A549 (cell line): ENCODE measurements at regions not wholly inside any gene's neighbourhood (a gene's known extent, or its start where the extent isn't known, plus 50 kb on each side); places are given as distances from the start of the nearest gene placed in this dataset.

Experiments
- ATAC-seq, 2 experiments: fragments of 200-7000 bp in 1 of 2; fragments of >200 bp in 1 of 2; cut with Nextera tagmentation in 1 of 2; cut with Tn5 transposase in 1 of 2; 3 replicates each; pipeline versions ENCODE4 v1.8.0 to v1.9.1; 2018 to 2020; ENCODE audit warnings: mild to moderate bottlenecking in 1 of 2, moderate library complexity in 1 of 2
- CTCF ChIA-PET: fragments of 300-600 bp; sonication (Branson Sonifier 250); formaldehyde crosslinking; extraction: SDS; loops from one replicate; lab custom pipeline; 2021; ENCODE audit warnings: antibody characterized with exemption, inconsistent platforms; lab: Yijun Ruan, JAX
- POLR2A ChIA-PET: fragments of 350-600 bp; formaldehyde crosslinking; extraction: SDS; loops from one replicate; lab custom pipeline; 2021; ENCODE audit warnings: antibody characterized with exemption, inconsistent platforms; lab: Yijun Ruan, JAX
- DNase-seq, 2 experiments: peaks; one replicate each; pipeline versions ENCODE4 v3.0.0 to v3.0.0-alpha.2; 2011 to 2016; ENCODE audit warnings: low read depth in 1 of 2, low spot score in 1 of 2
- FAIRE-seq: peaks from 2 replicates; lab custom pipeline; 2011; peaks lifted over from hg19 to GRCh38; lab: Jason Lieb, UNC
- H3K27ac ChIP-seq, 2 experiments: fragments of >200 bp; sonication (Bioruptor Twin); formaldehyde crosslinking; 3 replicates each; pipeline ENCODE4 v1.5.1; 2016 to 2017
- H3K4me1 ChIP-seq: fragments of >200 bp; sonication (Bioruptor Twin); formaldehyde crosslinking; 3 replicates; pipeline ENCODE4 v1.6.1; 2016
- H3K4me2 ChIP-seq: fragments of >200 bp; sonication (Bioruptor Twin); formaldehyde crosslinking; 3 replicates; pipeline ENCODE4 v1.6.1; 2016
- H3K4me3 ChIP-seq: fragments of >200 bp; sonication (Bioruptor Twin); formaldehyde crosslinking; 3 replicates; pipeline ENCODE4 v1.5.1; 2016
- H3K9me3 ChIP-seq: fragments of >200 bp; sonication (Bioruptor Twin); formaldehyde crosslinking; 3 replicates; pipeline ENCODE4 v1.6.1; 2016
- BCL3 ChIP-seq: fragments of >200 bp; sonication (Bioruptor Twin); formaldehyde crosslinking; IDR thresholded peaks from 3 replicates; pipeline ENCODE4 v1.6.1; 2016
- CBX8 ChIP-seq: fragments of 200-600 bp; sonication (generic); IDR thresholded peaks from 2 replicates; pipeline ENCODE4 v1.6.1; 2016
- CHD2 ChIP-seq: fragments of 150-350 bp; IDR thresholded peaks from 2 replicates; pipeline ENCODE4 v1.6.1; 2014; ENCODE audit warnings: low read length; ENCODE audit not compliant: partially characterized antibody
- CHD4 ChIP-seq: fragments of 200-600 bp; sonication (generic); IDR thresholded peaks from 2 replicates; pipeline ENCODE4 v1.6.1; 2016; ENCODE audit warnings: antibody characterized with exemption, mild to moderate bottlenecking, borderline replicate concordance
- EP300 ChIP-seq, 2 experiments: fragments of >200 bp; sonication (Bioruptor Twin); formaldehyde crosslinking; IDR thresholded peaks; 2 replicates in 1 of 2; 3 replicates in 1 of 2; pipeline ENCODE4 v1.6.1; 2016 to 2017
- FOSB ChIP-seq: fragments of 250-450 bp; sonication (Bioruptor Pico); IDR thresholded peaks from 2 replicates; pipeline ENCODE4 v1.5.0; 2020; ENCODE audit warnings: mild to moderate bottlenecking, moderate library complexity
- FOXS1 ChIP-seq: fragments of 250-450 bp; sonication (Bioruptor Pico); IDR thresholded peaks from 2 replicates; pipeline ENCODE4 v1.5.0; 2020; ENCODE audit warnings: mild to moderate bottlenecking, moderate library complexity
- HDAC2 ChIP-seq: fragments of 200-600 bp; sonication (generic); IDR thresholded peaks from 2 replicates; pipeline ENCODE4 v1.6.1; 2016
- HEYL ChIP-seq: fragments of 250-450 bp; sonication (Bioruptor Pico); IDR thresholded peaks from 2 replicates; pipeline ENCODE4 v1.8.0; 2021; ENCODE audit warnings: mild to moderate bottlenecking, moderate library complexity
- HMGXB4 ChIP-seq: fragments of 250-450 bp; sonication (Bioruptor Pico); IDR thresholded peaks from 2 replicates; pipeline ENCODE4 v1.5.0; 2021; ENCODE audit warnings: mild to moderate bottlenecking, moderate library complexity, borderline replicate concordance
- HOXA7 ChIP-seq: fragments of 250-450 bp; sonication (Bioruptor Pico); IDR thresholded peaks from 2 replicates; pipeline ENCODE4 v1.5.0; 2020; ENCODE audit warnings: mild to moderate bottlenecking, moderate library complexity
- HOXB13 ChIP-seq: fragments of 250-450 bp; sonication (Bioruptor Pico); IDR thresholded peaks from 2 replicates; pipeline ENCODE4 v1.5.0; 2020; ENCODE audit warnings: low read depth, mild to moderate bottlenecking, moderate library complexity
- HOXB5 ChIP-seq: fragments of 250-450 bp; sonication (Bioruptor Pico); IDR thresholded peaks from 2 replicates; pipeline ENCODE4 v1.5.0; 2020; ENCODE audit warnings: mild to moderate bottlenecking, moderate library complexity
- KDM1A ChIP-seq: fragments of 200-600 bp; sonication (generic); IDR thresholded peaks from 2 replicates; pipeline ENCODE4 v1.6.1; 2016; ENCODE audit warnings: low read depth, mild to moderate bottlenecking
- KDM5A ChIP-seq: fragments of 200-600 bp; sonication (generic); IDR thresholded peaks from 2 replicates; pipeline ENCODE4 v1.6.1; 2016; ENCODE audit warnings: antibody characterized with exemption, mild to moderate bottlenecking
- MAFK ChIP-seq: fragments of 450-650 bp; IDR thresholded peaks from 2 replicates; pipeline ENCODE4 v1.6.1; 2014; ENCODE audit not compliant: partially characterized antibody
- NPAS2 ChIP-seq: fragments of 250-450 bp; sonication (Bioruptor Pico); IDR thresholded peaks from 2 replicates; pipeline ENCODE4 v1.8.0; 2022; ENCODE audit warnings: mild to moderate bottlenecking, moderate library complexity, borderline replicate concordance
- NR3C1 ChIP-seq: fragments of >200 bp; sonication (Bioruptor Twin); formaldehyde crosslinking; IDR thresholded peaks from 3 replicates; pipeline ENCODE4 v1.6.1; 2017
- PHF8 ChIP-seq: fragments of 200-600 bp; sonication (generic); IDR thresholded peaks from 2 replicates; pipeline ENCODE4 v1.6.1; 2016; ENCODE audit warnings: low read depth, mild to moderate bottlenecking, antibody characterized with exemption, moderate library complexity, borderline replicate concordance
- POLR2A ChIP-seq: IDR thresholded peaks from 2 replicates; pipeline ENCODE4 v1.6.1; 2012; ENCODE audit warnings: mild to moderate bottlenecking, low read length
- RARB ChIP-seq: fragments of 250-450 bp; sonication (Bioruptor Pico); IDR thresholded peaks from 2 replicates; pipeline ENCODE4 v1.8.0; 2021; ENCODE audit warnings: mild to moderate bottlenecking, moderate library complexity
- REST ChIP-seq: fragments of 200-600 bp; sonication (generic); IDR thresholded peaks from 2 replicates; pipeline ENCODE4 v1.6.1; 2016; ENCODE audit warnings: antibody characterized with exemption, mild to moderate bottlenecking, moderate library complexity
- RNF2 ChIP-seq: fragments of 200-600 bp; sonication (generic); IDR thresholded peaks from 2 replicates; pipeline ENCODE4 v1.6.1; 2016; ENCODE audit warnings: low read depth, mild to moderate bottlenecking, antibody characterized with exemption, moderate library complexity, borderline replicate concordance
- SREBF2 ChIP-seq: fragments of 450-650 bp; IDR thresholded peaks from 2 replicates; pipeline ENCODE4 v1.6.1; 2014; ENCODE audit warnings: mild to moderate bottlenecking, moderate library complexity
- TFCP2L1 ChIP-seq: fragments of 250-450 bp; sonication (Bioruptor Pico); IDR thresholded peaks from 2 replicates; pipeline ENCODE4 v1.5.0; 2021; ENCODE audit warnings: mild to moderate bottlenecking
- USF2 ChIP-seq: fragments of 450-650 bp; IDR thresholded peaks from 2 replicates; pipeline ENCODE4 v1.6.1; 2014; ENCODE audit warnings: antibody characterized with exemption
- ZNF302 ChIP-seq: fragments of 250-450 bp; sonication (Bioruptor Pico); IDR thresholded peaks from 2 replicates; pipeline ENCODE4 v1.9.0; 2021; ENCODE audit warnings: inconsistent platforms, mild to moderate bottlenecking, moderate library complexity
- WGBS: methylation state at CpG from one replicate; pipeline ENCODE4 v1.1.6; 2017; ENCODE audit errors: missing lambda C conversion rate; 5-methylcytosine and 5-hydroxymethylcytosine counted together
- TF ChIP-seq, protein P1 (sequence below): fragments of 150-350 bp; IDR thresholded peaks from 2 replicates; pipeline ENCODE4 v1.6.1; 2014; ENCODE audit warnings: low read depth, mild to moderate bottlenecking, low read length
- TF ChIP-seq, protein P2 (sequence below): IDR thresholded peaks from 2 replicates; pipeline ENCODE4 v1.6.1; 2012
- TF ChIP-seq, protein P3 (sequence below): IDR thresholded peaks from 2 replicates; pipeline ENCODE4 v1.6.1; 2012; ENCODE audit warnings: low read depth, borderline replicate concordance

DNA sequence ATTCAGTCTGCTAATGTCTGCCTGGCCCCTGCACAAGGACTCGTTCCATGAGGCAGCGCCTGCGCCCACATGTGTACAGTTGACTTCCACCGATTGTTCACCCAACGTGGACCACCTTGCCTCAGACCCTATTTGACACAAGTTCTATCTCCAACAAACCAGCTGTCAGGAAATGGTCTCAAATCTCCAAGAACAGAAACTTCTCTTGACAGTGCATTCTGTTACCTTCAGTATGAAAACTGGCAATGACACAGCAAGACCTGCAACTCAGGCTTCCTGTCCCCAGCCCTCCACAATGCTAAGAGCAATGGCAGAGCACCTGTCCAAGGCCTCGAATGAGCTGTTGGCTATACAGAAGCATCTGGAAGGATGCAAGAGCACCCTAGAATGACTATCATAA, 102.3 kb upstream of the CLDN14 start:
- CTCF ChIA-PET, result no interaction called here
- peaks cover 4% of the 10 kb centered on the region for H3K4me1 ChIP-seq
- no peak overlapping the region for H3K4me3 ChIP-seq
- no peak for FAIRE-seq
- TF ChIP-seq RNF2, result no peak
- TF ChIP-seq ZNF302, result no peak
- TF ChIP-seq, protein P1, sequence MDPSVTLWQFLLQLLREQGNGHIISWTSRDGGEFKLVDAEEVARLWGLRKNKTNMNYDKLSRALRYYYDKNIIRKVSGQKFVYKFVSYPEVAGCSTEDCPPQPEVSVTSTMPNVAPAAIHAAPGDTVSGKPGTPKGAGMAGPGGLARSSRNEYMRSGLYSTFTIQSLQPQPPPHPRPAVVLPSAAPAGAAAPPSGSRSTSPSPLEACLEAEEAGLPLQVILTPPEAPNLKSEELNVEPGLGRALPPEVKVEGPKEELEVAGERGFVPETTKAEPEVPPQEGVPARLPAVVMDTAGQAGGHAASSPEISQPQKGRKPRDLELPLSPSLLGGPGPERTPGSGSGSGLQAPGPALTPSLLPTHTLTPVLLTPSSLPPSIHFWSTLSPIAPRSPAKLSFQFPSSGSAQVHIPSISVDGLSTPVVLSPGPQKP, result no peak
- no peak for TF ChIP-seq KDM5A
- TF ChIP-seq RARB, result no peak
- TF ChIP-seq TFCP2L1 (CRISPR knock-in tag), result no peak
- TF ChIP-seq HOXB5 (CRISPR knock-in tag), result no peak
- no peak for TF ChIP-seq HOXB13
- TF ChIP-seq, protein P2, sequence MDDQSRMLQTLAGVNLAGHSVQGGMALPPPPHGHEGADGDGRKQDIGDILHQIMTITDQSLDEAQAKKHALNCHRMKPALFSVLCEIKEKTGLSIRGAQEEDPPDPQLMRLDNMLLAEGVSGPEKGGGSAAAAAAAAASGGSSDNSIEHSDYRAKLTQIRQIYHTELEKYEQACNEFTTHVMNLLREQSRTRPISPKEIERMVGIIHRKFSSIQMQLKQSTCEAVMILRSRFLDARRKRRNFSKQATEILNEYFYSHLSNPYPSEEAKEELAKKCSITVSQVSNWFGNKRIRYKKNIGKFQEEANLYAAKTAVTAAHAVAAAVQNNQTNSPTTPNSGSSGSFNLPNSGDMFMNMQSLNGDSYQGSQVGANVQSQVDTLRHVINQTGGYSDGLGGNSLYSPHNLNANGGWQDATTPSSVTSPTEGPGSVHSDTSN, result no peak
- TF ChIP-seq NR3C1, result no peak
- no peak for TF ChIP-seq FOXS1 (CRISPR knock-in tag)
- no peak for DNase-seq
- no peak overlapping the region for H3K4me2 ChIP-seq
- 69% methylated on average over 6 of the region's 6 CpGs for WGBS
- H3K27ac ChIP-seq, result no peak overlapping the region
- POLR2A ChIA-PET, result no interaction called here
- H3K9me3 ChIP-seq, result no peaks in the 10 kb centered on the region
- ATAC-seq, result no peak

GRCh38 chr21:36583591-36583990, 103.7 kb upstream of the CLDN14 start:
- ATAC-seq, result no peak
- 34% methylated on average over 3 of the region's 5 CpGs for WGBS
- ChIA-PET POLR2A (no interaction called here), CTCF (no interaction called here)
- Histone ChIP-seq H3K4me2 (no peak overlapping the region), H3K27ac (no peak overlapping the region), H3K4me3 (no peak overlapping the region), H3K4me1 (peaks cover 10% of the 10 kb centered on the region), H3K9me3 (no peaks in the 10 kb centered on the region)
- no peak for FAIRE-seq
- no peak for DNase-seq
- TF ChIP-seq HEYL (CRISPR knock-in tag), result no peak
- no peak for TF ChIP-seq MAFK
- no peak for TF ChIP-seq TFCP2L1 (CRISPR knock-in tag)
- no peak for TF ChIP-seq HOXA7 (CRISPR knock-in tag)
- no peak for TF ChIP-seq CBX8
- TF ChIP-seq CHD4, result no peak
- no peak for TF ChIP-seq CHD2
- TF ChIP-seq SREBF2, result no peak
- no peak for TF ChIP-seq NPAS2 (CRISPR knock-in tag)
- TF ChIP-seq, protein P3, sequence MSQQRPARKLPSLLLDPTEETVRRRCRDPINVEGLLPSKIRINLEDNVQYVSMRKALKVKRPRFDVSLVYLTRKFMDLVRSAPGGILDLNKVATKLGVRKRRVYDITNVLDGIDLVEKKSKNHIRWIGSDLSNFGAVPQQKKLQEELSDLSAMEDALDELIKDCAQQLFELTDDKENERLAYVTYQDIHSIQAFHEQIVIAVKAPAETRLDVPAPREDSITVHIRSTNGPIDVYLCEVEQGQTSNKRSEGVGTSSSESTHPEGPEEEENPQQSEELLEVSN, result no peak
- TF ChIP-seq BCL3, result no peak
- no peak for TF ChIP-seq REST
- no peak for TF ChIP-seq FOSB (CRISPR knock-in tag)
- TF ChIP-seq HMGXB4, result no peak
- TF ChIP-seq EP300 (IDR thresholded peaks at IDR 0.05), result no peak
- TF ChIP-seq POLR2A, result no peak
- no peak for TF ChIP-seq PHF8
- no peak for TF ChIP-seq KDM1A
- no peak for TF ChIP-seq HDAC2
- no peak for TF ChIP-seq USF2
